Gastroesophageal sphincter (tissue), 3 donors: ENCODE measurements at regions not wholly inside any gene's neighbourhood (a gene's known extent, or its start where the extent isn't known, plus 50 kb on each side); places are given as distances from the start of the nearest gene placed in this dataset.

Experiments used
- CTCF ChIP-seq, 4 experiments: fragments of 200-600 bp in 2 of 4; fragments of 450-650 bp in 2 of 4; sonication (generic) in 1 of 4; IDR thresholded peaks; one replicate each; pipeline ENCODE4 v1.5.1; 2017 to 2019; ENCODE audit warnings: antibody characterized with exemption in 4 of 4, mild to moderate bottlenecking in 2 of 4, moderate library complexity in 2 of 4
- EP300 ChIP-seq: sonication (generic); formaldehyde crosslinking; IDR thresholded peaks from one replicate; pipeline ENCODE4 v1.6.1; 2017; ENCODE audit warnings: antibody characterized with exemption, mild to moderate bottlenecking
- POLR2A ChIP-seq, 2 donors: fragments of 450-650 bp; IDR thresholded peaks; one replicate each; pipeline ENCODE4 v1.6.1; 2017; ENCODE audit warnings: antibody characterized with exemption in 2 of 2, mild to moderate bottlenecking in 2 of 2, moderate library complexity in 1 of 2
- POLR2AphosphoS5 ChIP-seq: sonication (generic); formaldehyde crosslinking; IDR thresholded peaks from one replicate; pipeline ENCODE4 v1.6.1; 2017; ENCODE audit warnings: antibody characterized with exemption

GRCh38 chr14:58765843-58766242, 128.1 kb downstream of the DACT1 start:
- TF ChIP-seq POLR2A (IDR thresholded peaks at IDR 0.05) (no peak), CTCF (IDR thresholded peaks at IDR 0.05) (no peak), EP300 (no peak), POLR2AphosphoS5 (no peak)
